Left lung (tissue), 4 donors: ENCODE measurements at regions not wholly inside any gene's neighbourhood (a gene's known extent, or its start where the extent isn't known, plus 50 kb on each side); places are given as distances from the start of the nearest gene placed in this dataset.
"Not testable (repeated sequence)": the region's sequence is repeated elsewhere in the genome, so short reads cannot be mapped to it uniquely, and the experiment has no call there.

Experiments used
- ATAC-seq: fragments of 200-7000 bp; cut with Tn5 transposase; one replicate; pipeline ENCODE4 v1.9.1; 2020; ENCODE audit warnings: moderate library complexity
- DNase-seq, 4 donors: peaks; one replicate each; pipeline ENCODE4 v3.0.0-alpha.2; 2013 to 2020
- H3K27ac ChIP-seq, 2 donors: fragments of 200-600 bp; sonication (generic) in 1 of 2; one replicate each; pipeline versions ENCODE4 v1.5.0 to v1.8.0; 2020 to 2021
- H3K27me3 ChIP-seq, 2 donors: fragments of 200-600 bp; sonication (generic) in 1 of 2; one replicate each; pipeline versions ENCODE4 v1.5.0 to v1.8.0; 2020 to 2021
- H3K36me3 ChIP-seq, 2 donors: fragments of 200-600 bp; sonication (generic) in 1 of 2; one replicate each; pipeline versions ENCODE4 v1.5.0 to v1.8.0; 2020 to 2021
- H3K4me1 ChIP-seq, 2 donors: fragments of 200-600 bp; one replicate each; pipeline ENCODE4 v1.8.0; 2021
- H3K4me3 ChIP-seq, 2 donors: fragments of 200-600 bp; sonication (generic) in 1 of 2; one replicate each; pipeline versions ENCODE4 v1.5.0 to v1.8.0; 2020 to 2021; ENCODE audit warnings: mild to moderate bottlenecking in 1 of 2
- H3K9me3 ChIP-seq, 2 donors: fragments of 200-600 bp; sonication (generic) in 1 of 2; one replicate each; pipeline versions ENCODE4 v1.5.0 to v1.8.0; 2020 to 2021
- CTCF ChIP-seq, 2 donors: fragments of 200-600 bp; sonication (generic) in 1 of 2; IDR thresholded peaks; one replicate each; pipeline versions ENCODE4 v1.5.0 to v1.8.0; 2021; ENCODE audit warnings: antibody characterized with exemption in 2 of 2
- intact Hi-C, 2 donors: fragments of 100-400 bp; cut with DNase I; formaldehyde crosslinking; loops; one replicate each; pipeline versions ENCODE4 v1.11.2 to v1.14.2; 2022
- donor health status: DM: no; HTN: yes; CAD: no.
- donor health status: DM: no; HTN: no; CAD: no.

GRCh38 chr2:54040685-54041084 lies 69.9 kb upstream of the PSME4 start:
- no peaks in the 10 kb centered on the region for H3K27me3 ChIP-seq
- H3K4me1 ChIP-seq = no peaks in the 10 kb centered on the region
- no peak overlapping the region for H3K4me3 ChIP-seq
- ATAC-seq (no peak), DNase-seq (no peak)
- H3K27ac ChIP-seq = no peak overlapping the region
- no peaks in the 10 kb centered on the region for H3K36me3 ChIP-seq
- intact Hi-C loops = no loop called here
- H3K9me3 ChIP-seq = peaks cover 0 to 9% of the 10 kb centered on the region in 2 donors
- TF ChIP-seq CTCF (IDR thresholded peaks at IDR 0.05) = no peak

- no peak for TF ChIP-seq CTCF (IDR thresholded peaks at IDR 0.05)
- no peak for DNase-seq
- H3K27me3 ChIP-seq = no peaks in the 10 kb centered on the region
- H3K9me3 ChIP-seq = peaks cover 0 to 5% of the 10 kb centered on the region in 2 donors
- peak; percentile 20 for ATAC-seq
- H3K4me3 ChIP-seq = no peak overlapping the region
- no peaks in the 10 kb centered on the region for H3K36me3 ChIP-seq
- no peaks in the 10 kb centered on the region for H3K4me1 ChIP-seq
- no peak overlapping the region for H3K27ac ChIP-seq
- intact Hi-C loops = no loop called here
These were observed 69.5 kb upstream of the PSME4 start for GRCh38 chr2:54040250-54040649.

GRCh38 chr2:54038835-54039234 lies 68.0 kb upstream of the PSME4 start:
- intact Hi-C loops = no loop called here

GRCh38 chr2:54031288-54031687 lies 60.5 kb upstream of the PSME4 start:
- DNase-seq, ATAC-seq, H3K36me3 ChIP-seq, H3K4me3 ChIP-seq, H3K9me3 ChIP-seq, intact Hi-C loops, H3K27me3 ChIP-seq, H3K27ac ChIP-seq, H3K4me1 ChIP-seq: not testable (repeated sequence)

More at GRCh38 chr2:54038835-54039234, 68.0 kb upstream of the PSME4 start:
- ATAC-seq (peak; percentile 38), DNase-seq (no peak)
- H3K36me3 ChIP-seq = no peaks in the 10 kb centered on the region
- no peaks in the 10 kb centered on the region for H3K27me3 ChIP-seq
- no peaks in the 10 kb centered on the region for H3K4me1 ChIP-seq
- no peaks in the 10 kb centered on the region for H3K9me3 ChIP-seq
- H3K4me3 ChIP-seq = no peak overlapping the region
- H3K27ac ChIP-seq = no peak overlapping the region
- no peak for TF ChIP-seq CTCF (IDR thresholded peaks at IDR 0.05)

- Histone ChIP-seq H3K9me3 (no peaks in the 10 kb centered on the region), H3K36me3 (no peaks in the 10 kb centered on the region), H3K27ac (no peak overlapping the region), H3K4me3 (no peak overlapping the region), H3K27me3 (no peaks in the 10 kb centered on the region), H3K4me1 (no peaks in the 10 kb centered on the region)
- DNase-seq (no peak), ATAC-seq (peak; percentile 26)
- TF ChIP-seq CTCF (IDR thresholded peaks at IDR 0.05) = no peak
- intact Hi-C loops = no loop called here
These were observed 60.0 kb upstream of the PSME4 start for GRCh38 chr2:54030806-54031205.

GRCh38 chr2:54030396-54030741 lies 59.6 kb upstream of the PSME4 start:
- intact Hi-C loops = no loop called here
- no peak for DNase-seq
- no peak for ATAC-seq
- H3K27me3 ChIP-seq = no peaks in the 10 kb centered on the region
- H3K27ac ChIP-seq = no peak overlapping the region
- H3K4me3 ChIP-seq = no peak overlapping the region
- no peaks in the 10 kb centered on the region for H3K4me1 ChIP-seq
- no peak for TF ChIP-seq CTCF (IDR thresholded peaks at IDR 0.05)
- H3K36me3 ChIP-seq = no peaks in the 10 kb centered on the region
- H3K9me3 ChIP-seq = no peaks in the 10 kb centered on the region
